Fibroblast of pulmonary artery (primary cell): ENCODE measurements at regions not wholly inside any gene's neighbourhood (a gene's known extent, or its start where the extent isn't known, plus 50 kb on each side); places are given as distances from the start of the nearest gene placed in this dataset.

Experiments
- DNase-seq: peaks from one replicate; pipeline ENCODE4 v3.0.0-alpha.2; 2010; ENCODE audit warnings: low read depth
- H3K4me3 ChIP-seq: replicated peaks from 2 replicates; pipeline ENCODE4 v1.5.1; 2011; ENCODE audit warnings: low read depth, mild to moderate bottlenecking, control low read depth, low read length, moderate library complexity
- CTCF ChIP-seq: IDR thresholded peaks from 2 replicates; pipeline ENCODE4 v1.5.1; 2011; ENCODE audit warnings: mild to moderate bottlenecking, control low read depth, low read length, inconsistent platforms; ENCODE audit errors: missing control alignments

- H3K4me3 ChIP-seq: no peak overlapping the region
- DNase-seq: no peak
- no peak for TF ChIP-seq CTCF
Observed at GRCh38 chr12:105993766-105994555, 144.8 kb downstream of the NUAK1 start.

GRCh38 chr12:105995961-105996431, 142.8 kb downstream of the NUAK1 start:
- TF ChIP-seq CTCF: no peak
- H3K4me3 ChIP-seq: no peak overlapping the region
- no peak for DNase-seq

GRCh38 chr12:105998561-105998960, 140.2 kb downstream of the NUAK1 start:
- DNase-seq: no peak
- TF ChIP-seq CTCF: no peak
- no peak overlapping the region for H3K4me3 ChIP-seq

GRCh38 chr12:106000382-106001104, 138.2 kb downstream of the NUAK1 start:
- no peak overlapping the region for H3K4me3 ChIP-seq
- DNase-seq: no peak

GRCh38 chr12:106001105-106001836, 137.5 kb downstream of the NUAK1 start:
- DNase-seq: no peak
- no peak for TF ChIP-seq CTCF
- no peak overlapping the region for H3K4me3 ChIP-seq

More at GRCh38 chr12:106000382-106001104, 138.2 kb downstream of the NUAK1 start:
- TF ChIP-seq CTCF: no peak

GRCh38 chr12:106001837-106002218, 136.9 kb downstream of the NUAK1 start:
- no peak for TF ChIP-seq CTCF
- no peak overlapping the region for H3K4me3 ChIP-seq
- no peak for DNase-seq
